ENCODE measurements at regions not wholly inside any gene's neighbourhood (a gene's known extent, or its start where the extent isn't known, plus 50 kb on each side); places are given as distances from the start of the nearest gene placed in this dataset.
A peak's percentile ranks its signal among the peaks of the same experiment; 100 is the strongest.
"Not testable (repeated sequence)": the region's sequence is repeated elsewhere in the genome, so short reads cannot be mapped to it uniquely, and the experiment has no call there.

GRCh38 chrX:109782994-109783700 is 50.1 kb upstream of the ACSL4 start:
- no peak for DNase-seq

GRCh38 chrX:109783701-109784079 is 50.6 kb upstream of the ACSL4 start:
- DNase-seq: no peak

GRCh38 chrX:109785053-109785452 is 52.0 kb upstream of the ACSL4 start:
- DNase-seq: no peak

- DNase-seq: not testable (repeated sequence)
These were observed 57.5 kb upstream of the ACSL4 start for GRCh38 chrX:109790511-109790910.

GRCh38 chrX:109793191-109793590 is 60.1 kb upstream of the ACSL4 start:
- DNase-seq: no peak

- no peak for DNase-seq
These were observed 62.6 kb upstream of the ACSL4 start for GRCh38 chrX:109795682-109796081.

- DNase-seq: no peak
These were observed 64.4 kb upstream of the ACSL4 start for GRCh38 chrX:109797311-109797975.

- no peak for DNase-seq
These were observed 79.2 kb upstream of the ACSL4 start for GRCh38 chrX:109812236-109812635.

- DNase-seq: no peak
These were observed 80.2 kb upstream of the ACSL4 start for GRCh38 chrX:109813236-109813635.

- no peak for DNase-seq
These were observed 85.9 kb upstream of the ACSL4 start for GRCh38 chrX:109818976-109819375.

GRCh38 chrX:109822861-109823260 is 89.8 kb upstream of the ACSL4 start:
- DNase-seq: no peak

- DNase-seq: no peak
These were observed 94.1 kb upstream of the ACSL4 start for GRCh38 chrX:109826954-109827708.

GRCh38 chrX:109827772-109828171 is 94.7 kb upstream of the ACSL4 start:
- no peak for DNase-seq

GRCh38 chrX:109830157-109830703 is 97.2 kb upstream of the ACSL4 start:
- no peak for DNase-seq

- no peak for DNase-seq
These were observed 97.7 kb upstream of the ACSL4 start for GRCh38 chrX:109830704-109831206.

GRCh38 chrX:109831326-109831985 is 98.4 kb upstream of the ACSL4 start:
- no peak for DNase-seq

GRCh38 chrX:109839694-109840567 is 106.9 kb upstream of the ACSL4 start:
- no peak for DNase-seq

GRCh38 chrX:109840585-109840984 is 107.5 kb upstream of the ACSL4 start:
- peak in 1 of 2 donors; percentile 10 for DNase-seq

- no peak for DNase-seq
These were observed 108.2 kb upstream of the ACSL4 start for GRCh38 chrX:109841257-109841656.

- no peak for DNase-seq
These were observed 109.0 kb upstream of the ACSL4 start for GRCh38 chrX:109841869-109842579.

- no peak for DNase-seq
These were observed 109.6 kb upstream of the ACSL4 start for GRCh38 chrX:109842611-109843010.
